Skeletal muscle tissue (tissue), 3 donors: ENCODE measurements at regions not wholly inside any gene's neighbourhood (a gene's known extent, or its start where the extent isn't known, plus 50 kb on each side); places are given as distances from the start of the nearest gene placed in this dataset.

Source experiments
- H3K27ac ChIP-seq: one replicate; pipeline ENCODE4 v1.7.0; 2013; ENCODE audit warnings: mild to moderate bottlenecking, low read depth, low read length, inconsistent platforms
- H3K27me3 ChIP-seq, 3 donors: one replicate each; pipeline ENCODE4 v1.7.0; 2013; ENCODE audit warnings: low read length in 3 of 3; ENCODE audit not compliant: control insufficient read depth in 3 of 3, insufficient read depth in 3 of 3
- H3K36me3 ChIP-seq, 3 donors: one replicate each; pipeline ENCODE4 v1.7.0; 2013; ENCODE audit warnings: low read length in 3 of 3; ENCODE audit not compliant: control insufficient read depth in 3 of 3, insufficient read depth in 3 of 3
- H3K4me1 ChIP-seq, 3 donors: one replicate each; pipeline ENCODE4 v1.7.0; 2013; ENCODE audit warnings: low read length in 3 of 3, mild to moderate bottlenecking in 3 of 3; ENCODE audit not compliant: control insufficient read depth in 3 of 3, insufficient read depth in 3 of 3
- H3K4me3 ChIP-seq, 3 donors: one replicate each; pipeline ENCODE4 v1.7.0; 2013; ENCODE audit warnings: low read length in 3 of 3
- H3K9ac ChIP-seq, 3 donors: one replicate each; pipeline ENCODE4 v1.7.0; 2013; ENCODE audit warnings: low read length in 3 of 3, mild to moderate bottlenecking in 3 of 3, moderate library complexity in 2 of 3, low read depth in 1 of 3
- H3K9me3 ChIP-seq, 3 donors: one replicate each; pipeline ENCODE4 v1.7.0; 2013; ENCODE audit warnings: low read length in 3 of 3; ENCODE audit not compliant: control insufficient read depth in 3 of 3
- donor health status: Osteomylitis.

- H3K27ac ChIP-seq, result no peak overlapping the region
- H3K4me1 ChIP-seq, result no peaks in the 10 kb centered on the region
- peaks cover 0 to 3% (median 0%) of the 10 kb centered on the region in 3 donors for H3K9me3 ChIP-seq
- H3K36me3 ChIP-seq, result no peaks in the 10 kb centered on the region
- no peak overlapping the region for H3K9ac ChIP-seq
- H3K4me3 ChIP-seq, result no peak overlapping the region
- no peaks in the 10 kb centered on the region for H3K27me3 ChIP-seq
These were observed 595.3 kb downstream of the PSAT1 start for GRCh38 chr9:78892182-78892581.

DNA sequence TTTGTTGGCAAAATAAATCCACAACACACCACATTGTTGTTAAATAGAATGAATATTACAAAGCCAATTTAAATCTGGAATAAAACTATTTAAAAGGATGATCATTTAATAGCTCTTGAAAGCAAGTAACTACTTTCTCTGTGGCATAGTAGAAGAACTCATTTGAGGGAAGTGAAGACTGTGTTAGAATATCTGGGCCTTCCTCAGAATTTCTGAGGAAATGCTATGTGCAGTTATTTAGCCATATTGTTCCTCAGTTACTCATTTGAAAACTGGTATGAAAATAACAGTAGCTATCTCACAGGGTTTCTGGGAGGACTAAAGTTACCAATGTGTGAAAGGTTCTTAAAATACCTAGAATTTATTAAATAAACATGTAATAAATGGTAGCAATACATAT is 595.8 kb downstream of the PSAT1 start:
- H3K9me3 ChIP-seq, result peaks cover 0 to 3% (median 0%) of the 10 kb centered on the region in 3 donors
- H3K9ac ChIP-seq, result no peak overlapping the region
- no peaks in the 10 kb centered on the region for H3K27me3 ChIP-seq
- H3K4me1 ChIP-seq, result no peaks in the 10 kb centered on the region
- no peak overlapping the region for H3K27ac ChIP-seq
- H3K36me3 ChIP-seq, result no peaks in the 10 kb centered on the region
- H3K4me3 ChIP-seq, result no peak overlapping the region

- Histone ChIP-seq H3K9ac (no peak overlapping the region), H3K9me3 (peaks cover 0 to 3% (median 0%) of the 10 kb centered on the region in 3 donors), H3K4me3 (no peak overlapping the region), H3K4me1 (no peaks in the 10 kb centered on the region), H3K36me3 (no peaks in the 10 kb centered on the region), H3K27me3 (no peaks in the 10 kb centered on the region), H3K27ac (no peak overlapping the region)
These were observed 597.0 kb downstream of the PSAT1 start for GRCh38 chr9:78893774-78894401.

DNA sequence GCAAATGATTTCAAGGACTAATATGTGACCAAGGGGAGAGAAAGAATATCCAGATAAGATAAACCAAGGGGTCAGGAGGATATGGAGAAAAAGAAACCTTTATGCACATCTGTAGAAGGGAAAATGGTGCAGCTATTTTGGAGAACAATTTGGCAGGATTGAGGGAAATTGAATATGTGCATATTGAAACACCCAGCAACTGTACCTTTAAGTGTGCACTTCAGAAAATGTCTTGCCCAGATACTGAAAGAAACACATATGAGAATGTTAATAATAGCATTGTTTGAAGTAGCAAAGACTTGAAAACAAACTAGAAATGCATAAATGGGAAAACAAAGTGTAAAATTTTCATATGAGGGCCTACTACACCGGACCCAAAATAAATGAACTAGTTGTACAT is 599.6 kb downstream of the PSAT1 start:
- H3K9ac ChIP-seq, result no peak overlapping the region
- no peaks in the 10 kb centered on the region for H3K9me3 ChIP-seq
- no peaks in the 10 kb centered on the region for H3K36me3 ChIP-seq
- no peaks in the 10 kb centered on the region for H3K4me1 ChIP-seq
- H3K27ac ChIP-seq, result no peak overlapping the region
- no peaks in the 10 kb centered on the region for H3K27me3 ChIP-seq
- H3K4me3 ChIP-seq, result no peak overlapping the region

DNA sequence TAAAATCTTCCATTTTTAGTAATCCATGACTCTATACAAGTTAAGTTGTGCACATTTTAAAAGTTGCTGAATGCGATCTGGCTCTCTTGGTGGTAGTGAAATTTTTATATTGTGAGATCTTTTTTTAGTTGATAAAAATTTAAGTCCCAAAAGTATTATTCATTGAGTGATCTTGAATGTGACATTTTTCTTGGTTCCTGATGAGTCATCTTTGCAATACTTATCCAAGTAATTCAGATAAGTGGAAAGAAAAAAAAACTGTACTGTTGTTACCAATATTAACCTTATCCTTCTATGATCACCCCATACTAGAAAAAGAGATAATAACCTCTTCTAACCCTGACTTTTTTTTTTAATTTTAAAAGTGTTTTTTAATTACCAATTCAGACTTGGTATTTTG is 601.3 kb downstream of the PSAT1 start:
- Histone ChIP-seq H3K4me1 (no peaks in the 10 kb centered on the region), H3K9ac (no peak overlapping the region), H3K9me3 (no peaks in the 10 kb centered on the region), H3K27ac (no peak overlapping the region), H3K36me3 (no peaks in the 10 kb centered on the region), H3K27me3 (no peaks in the 10 kb centered on the region), H3K4me3 (no peak overlapping the region)

GRCh38 chr9:78899006-78899405 is 602.1 kb downstream of the PSAT1 start:
- Histone ChIP-seq H3K27me3 (no peaks in the 10 kb centered on the region), H3K36me3 (no peaks in the 10 kb centered on the region), H3K4me3 (no peak overlapping the region), H3K4me1 (no peaks in the 10 kb centered on the region), H3K9ac (no peak overlapping the region), H3K27ac (no peak overlapping the region), H3K9me3 (no peaks in the 10 kb centered on the region)

DNA sequence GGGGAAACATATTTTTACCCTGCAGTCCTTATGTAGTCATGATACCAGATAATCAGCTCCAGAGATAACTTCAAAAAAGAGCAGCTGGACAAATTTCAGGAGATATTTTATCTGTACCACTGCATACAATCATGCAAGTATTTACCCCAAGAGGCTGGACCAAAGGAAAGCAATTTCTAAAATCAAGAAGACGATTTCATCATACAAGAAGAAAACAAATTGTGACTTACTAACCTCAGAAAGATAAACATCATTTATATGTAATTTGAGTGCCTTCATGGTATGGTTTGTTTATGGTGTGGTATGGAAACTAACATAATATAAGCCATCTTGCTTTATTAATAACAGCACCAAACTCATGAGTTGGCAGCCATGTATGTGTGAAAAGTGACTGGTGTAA is 603.6 kb downstream of the PSAT1 start:
- Histone ChIP-seq H3K27ac (no peak overlapping the region), H3K9me3 (no peaks in the 10 kb centered on the region), H3K27me3 (no peaks in the 10 kb centered on the region), H3K36me3 (no peaks in the 10 kb centered on the region), H3K9ac (no peak overlapping the region), H3K4me3 (no peak overlapping the region), H3K4me1 (no peaks in the 10 kb centered on the region)

GRCh38 chr9:78902051-78902450 is 605.1 kb downstream of the PSAT1 start:
- Histone ChIP-seq H3K4me3 (no peak overlapping the region), H3K27me3 (no peaks in the 10 kb centered on the region)

GRCh38 chr9:78903581-78903980 is 606.7 kb downstream of the PSAT1 start:
- H3K4me1 ChIP-seq, result no peaks in the 10 kb centered on the region
- no peak overlapping the region for H3K9ac ChIP-seq
- H3K27me3 ChIP-seq, result no peaks in the 10 kb centered on the region
- H3K36me3 ChIP-seq, result no peaks in the 10 kb centered on the region
- no peaks in the 10 kb centered on the region for H3K9me3 ChIP-seq
- no peak overlapping the region for H3K27ac ChIP-seq
- H3K4me3 ChIP-seq, result no peak overlapping the region

More at GRCh38 chr9:78902051-78902450, 605.1 kb downstream of the PSAT1 start:
- no peak overlapping the region for H3K27ac ChIP-seq
- no peaks in the 10 kb centered on the region for H3K4me1 ChIP-seq
- no peaks in the 10 kb centered on the region for H3K9me3 ChIP-seq
- H3K36me3 ChIP-seq, result no peaks in the 10 kb centered on the region
- H3K9ac ChIP-seq, result no peak overlapping the region

DNA sequence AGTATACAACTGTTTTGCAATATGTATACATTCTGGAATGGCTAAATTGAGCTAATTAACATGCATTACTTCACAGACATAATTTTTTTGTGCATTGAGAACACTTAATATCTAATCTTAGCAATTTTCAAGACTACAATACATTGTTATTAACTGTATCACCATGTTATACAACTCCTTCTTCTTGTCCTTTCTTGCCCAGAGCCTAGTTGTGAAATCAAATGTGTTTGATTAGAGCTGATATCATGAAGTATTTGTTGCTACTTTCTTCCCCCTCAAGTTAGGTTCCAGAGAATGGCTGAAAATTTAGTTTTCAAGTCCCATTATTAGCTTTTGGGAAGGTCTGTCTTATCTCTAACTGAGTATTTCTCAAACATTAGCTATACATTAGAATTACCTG is 607.8 kb downstream of the PSAT1 start:
- Histone ChIP-seq H3K27me3 (no peaks in the 10 kb centered on the region), H3K9me3 (no peaks in the 10 kb centered on the region), H3K4me3 (no peak overlapping the region), H3K4me1 (no peaks in the 10 kb centered on the region), H3K36me3 (no peaks in the 10 kb centered on the region), H3K27ac (no peak overlapping the region), H3K9ac (no peak overlapping the region)
